HG03469 (cell line): ENCODE measurements at regions not wholly inside any gene's neighbourhood (a gene's known extent, or its start where the extent isn't known, plus 50 kb on each side); places are given as distances from the start of the nearest gene placed in this dataset.

Experiments
- ATAC-seq: cut with Tn5 transposase; IDR thresholded peaks from one replicate; pipeline ENCODE4 v1.9.1; 2021; ENCODE audit warnings: mild to moderate bottlenecking, moderate library complexity, moderate number of reproducible peaks; ENCODE audit not compliant: unreplicated experiment

GRCh38 chr5:53211799-53212198 lies 102.2 kb upstream of the MOCS2 start:
- ATAC-seq: no peak

GRCh38 chr5:53219174-53219573 lies 109.6 kb upstream of the MOCS2 start:
- ATAC-seq: no peak

- ATAC-seq: no peak
Measured at GRCh38 chr5:53219610-53220009, 110.1 kb upstream of the MOCS2 start.

GRCh38 chr5:53233645-53234405 lies 124.3 kb upstream of the MOCS2 start:
- no peak for ATAC-seq

GRCh38 chr5:53236683-53237082 lies 127.1 kb upstream of the MOCS2 start:
- no peak for ATAC-seq

- no peak for ATAC-seq
Measured at GRCh38 chr5:53237876-53238275, 128.3 kb upstream of the MOCS2 start.

- ATAC-seq: no peak
Measured at GRCh38 chr5:53239301-53239990, 129.9 kb upstream of the MOCS2 start.

- no peak for ATAC-seq
Measured at GRCh38 chr5:53240661-53241060, 131.1 kb upstream of the MOCS2 start.

- no peak for ATAC-seq
Measured at GRCh38 chr5:53241572-53241971, 132.0 kb upstream of the MOCS2 start.

GRCh38 chr5:53243403-53243802 lies 133.8 kb upstream of the MOCS2 start:
- ATAC-seq: no peak

GRCh38 chr5:53246042-53246836 lies 136.7 kb upstream of the MOCS2 start:
- ATAC-seq: no peak

- no peak for ATAC-seq
Measured at GRCh38 chr5:53249529-53250200, 140.1 kb upstream of the MOCS2 start.

GRCh38 chr5:53250201-53250550 lies 140.6 kb upstream of the MOCS2 start:
- no peak for ATAC-seq

- no peak for ATAC-seq
Measured at GRCh38 chr5:53253421-53253871, 143.9 kb upstream of the MOCS2 start.

- no peak for ATAC-seq
Measured at GRCh38 chr5:53256746-53257145, 147.2 kb upstream of the MOCS2 start.

GRCh38 chr5:53257806-53258373 lies 148.3 kb upstream of the MOCS2 start:
- ATAC-seq: no peak

- ATAC-seq: no peak
Measured at GRCh38 chr5:53259176-53259575, 149.6 kb upstream of the MOCS2 start.

- no peak for ATAC-seq
Measured at GRCh38 chr5:53260446-53260845, 150.9 kb upstream of the MOCS2 start.

GRCh38 chr5:53261245-53261644 lies 151.7 kb upstream of the MOCS2 start:
- no peak for ATAC-seq

GRCh38 chr5:53262348-53262970 lies 152.9 kb upstream of the MOCS2 start:
- ATAC-seq: no peak
